HG02943 (cell line): ENCODE measurements at regions not wholly inside any gene's neighbourhood (a gene's known extent, or its start where the extent isn't known, plus 50 kb on each side); places are given as distances from the start of the nearest gene placed in this dataset.
"Not testable (repeated sequence)": the region's sequence is repeated elsewhere in the genome, so short reads cannot be mapped to it uniquely, and the experiment has no call there.

Experiments used
- ATAC-seq: cut with Tn5 transposase; IDR thresholded peaks from one replicate; pipeline ENCODE4 v1.9.1; 2021; ENCODE audit warnings: mild to moderate bottlenecking, low read depth, moderate library complexity; ENCODE audit not compliant: unreplicated experiment

DNA sequence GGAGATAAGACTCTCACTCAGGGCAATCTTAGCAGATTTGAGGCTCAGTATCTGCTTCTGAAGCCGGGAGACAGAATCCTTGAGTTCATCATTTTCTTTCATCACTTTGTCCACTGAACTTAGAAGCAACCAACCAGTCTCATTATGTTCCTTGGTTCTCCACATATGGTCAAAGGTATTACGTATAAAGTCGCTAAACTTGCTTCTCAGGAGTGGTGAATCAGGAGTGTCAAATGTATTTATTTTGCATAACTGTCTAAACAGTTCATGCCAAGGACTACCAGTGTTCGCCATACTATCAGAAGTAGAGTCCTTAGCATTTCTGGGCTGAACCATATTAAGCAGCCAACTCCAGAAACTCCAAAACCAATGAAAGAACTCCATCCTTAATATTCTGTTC, 163.0 kb upstream of the ZNF184 start:
- ATAC-seq: not testable (repeated sequence)

DNA sequence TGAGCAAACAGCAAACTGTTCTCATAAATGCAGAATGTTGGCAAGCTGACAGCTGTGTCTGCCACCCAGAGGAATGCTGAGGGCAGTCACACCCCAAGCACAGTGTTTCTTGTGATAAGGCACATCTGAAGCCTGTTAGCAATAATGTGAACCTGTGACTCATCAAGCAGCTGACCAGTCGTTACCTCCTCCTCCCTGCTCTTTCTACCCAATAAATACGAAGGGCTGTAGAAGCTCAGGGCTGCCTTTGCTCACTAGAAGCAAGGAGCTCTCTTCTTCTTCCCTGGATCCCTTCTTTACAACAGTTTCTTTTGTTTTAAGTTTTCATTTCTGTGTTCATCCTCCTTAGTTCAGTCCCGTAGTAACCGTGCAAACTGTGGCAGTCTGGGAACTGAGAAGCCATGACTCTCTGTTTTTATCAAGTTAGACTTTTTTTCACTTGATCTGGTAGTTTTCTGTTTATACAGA, 160.3 kb upstream of the ZNF184 start:
- not testable (repeated sequence) for ATAC-seq

DNA sequence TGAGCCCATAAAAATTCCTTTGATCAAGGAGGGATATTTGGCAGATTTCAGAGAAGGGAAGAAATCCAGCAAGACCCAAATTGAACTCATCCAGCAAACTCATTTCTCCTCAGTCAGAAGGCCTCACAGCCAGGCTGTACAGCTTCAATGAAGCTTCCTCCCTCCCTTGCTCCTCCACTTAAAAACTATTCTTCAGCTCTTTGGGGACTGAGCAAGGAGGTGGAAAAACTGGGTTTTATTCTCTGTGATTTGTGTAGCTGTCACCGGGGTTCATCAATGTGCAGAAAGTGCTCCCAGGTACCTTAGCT, 158.7 kb upstream of the ZNF184 start:
- ATAC-seq: no peak

DNA sequence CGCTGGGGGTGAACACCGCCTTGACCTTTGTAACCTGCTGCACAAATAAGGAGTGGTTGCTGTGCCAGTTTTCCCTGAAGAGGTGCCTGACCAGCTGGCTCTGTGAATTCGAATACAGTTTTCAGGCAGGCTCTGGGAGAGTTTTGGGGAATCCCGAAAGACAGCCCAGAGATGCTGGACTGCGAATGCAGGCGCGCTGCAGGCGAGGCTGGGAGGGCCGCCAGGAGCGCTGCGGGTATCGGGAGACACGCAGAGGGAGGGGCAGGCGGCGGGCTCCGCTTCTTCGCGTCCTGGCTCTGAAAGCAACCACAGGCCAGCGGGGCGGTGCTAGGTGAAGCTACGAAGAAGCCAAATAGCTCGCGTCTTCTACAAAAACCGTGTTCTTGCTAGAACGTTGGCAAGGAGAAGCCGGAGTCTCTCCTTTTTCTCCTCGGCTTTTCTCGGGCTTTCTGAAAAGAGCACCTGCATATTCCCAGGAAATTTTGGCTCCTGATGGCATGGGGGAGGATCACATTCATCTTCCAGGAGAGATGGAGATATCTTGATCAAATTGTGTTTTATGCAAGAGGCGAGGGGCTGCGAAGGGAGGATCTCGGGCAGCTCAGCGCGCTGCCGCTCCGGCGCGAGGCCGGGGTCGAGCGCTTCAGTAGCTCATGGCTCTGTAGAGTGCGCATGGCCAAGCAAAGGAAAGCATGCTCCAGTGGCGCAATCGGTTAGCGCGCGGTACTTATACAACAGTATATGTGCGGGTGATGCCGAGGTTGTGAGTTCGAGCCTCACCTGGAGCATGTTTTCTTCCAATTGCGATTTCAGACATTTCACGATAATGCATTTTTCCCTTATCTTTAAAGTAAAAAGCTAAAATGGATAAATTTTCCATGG, 158.1 kb upstream of the ZNF184 start:
- no peak for ATAC-seq

DNA sequence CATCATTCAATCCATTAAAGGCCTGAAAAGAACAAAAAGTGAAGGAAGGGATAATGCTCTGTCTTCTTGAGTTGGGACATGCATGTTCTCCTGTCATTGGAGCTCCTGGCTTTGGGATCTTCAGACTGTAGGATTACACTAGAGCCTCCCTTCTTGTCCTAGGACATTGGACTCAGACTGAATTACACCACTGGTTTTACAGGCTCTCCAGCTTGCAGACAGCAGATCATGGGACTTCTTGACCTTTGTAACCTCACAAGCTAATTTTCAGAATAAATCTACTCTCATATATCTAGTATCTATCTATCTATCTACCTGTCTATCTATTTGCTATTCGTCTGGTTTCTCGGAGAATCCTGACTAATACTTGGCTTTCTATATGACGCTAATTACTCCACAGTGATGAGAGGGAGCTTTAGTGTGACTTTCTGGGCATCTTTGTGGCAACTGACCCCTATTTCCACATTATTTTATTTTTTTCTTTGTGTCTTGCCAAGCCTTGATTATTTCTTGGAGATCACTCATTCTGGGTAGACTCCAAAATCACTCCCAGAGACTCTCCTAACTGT, 151.9 kb upstream of the ZNF184 start:
- no peak for ATAC-seq

DNA sequence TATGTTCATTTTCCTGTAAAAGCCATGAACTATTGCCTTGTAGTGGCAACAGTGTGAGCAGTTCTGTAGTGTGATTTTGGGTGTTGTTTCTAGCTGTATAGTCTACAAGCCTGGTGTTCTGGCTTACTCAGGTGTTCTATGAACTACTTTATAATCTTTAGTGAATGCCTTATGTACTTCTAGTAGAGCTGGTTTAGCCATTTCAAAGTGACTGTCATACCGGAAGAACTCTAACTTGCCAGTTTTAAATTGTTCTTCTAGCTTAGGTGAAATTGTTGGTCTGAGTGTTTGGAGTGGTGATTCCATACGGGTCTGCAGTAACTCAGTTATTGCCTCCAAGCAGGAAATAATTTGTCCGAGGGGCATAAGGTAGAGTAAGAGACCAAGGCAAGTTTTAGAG, 150.2 kb upstream of the ZNF184 start:
- ATAC-seq: no peak

DNA sequence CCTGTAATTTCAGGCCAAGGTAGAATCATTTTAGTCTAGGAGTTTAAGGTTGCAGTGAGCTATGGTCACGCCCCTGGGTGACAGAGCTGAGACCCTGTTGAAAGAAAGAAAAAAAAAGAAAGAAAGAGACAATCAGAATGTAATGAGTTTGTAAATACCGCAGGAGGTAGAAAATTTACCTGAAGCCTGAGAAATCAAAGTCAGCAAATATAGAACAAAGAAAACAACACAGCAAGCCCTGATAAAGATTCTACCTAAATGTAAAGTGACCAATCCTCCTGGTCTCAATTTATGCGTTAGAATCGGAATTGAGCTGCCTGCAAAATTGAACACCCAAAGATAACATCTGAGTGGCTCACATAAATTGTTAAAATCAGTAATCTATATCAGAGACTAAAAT, 146.5 kb upstream of the ZNF184 start:
- no peak for ATAC-seq

DNA sequence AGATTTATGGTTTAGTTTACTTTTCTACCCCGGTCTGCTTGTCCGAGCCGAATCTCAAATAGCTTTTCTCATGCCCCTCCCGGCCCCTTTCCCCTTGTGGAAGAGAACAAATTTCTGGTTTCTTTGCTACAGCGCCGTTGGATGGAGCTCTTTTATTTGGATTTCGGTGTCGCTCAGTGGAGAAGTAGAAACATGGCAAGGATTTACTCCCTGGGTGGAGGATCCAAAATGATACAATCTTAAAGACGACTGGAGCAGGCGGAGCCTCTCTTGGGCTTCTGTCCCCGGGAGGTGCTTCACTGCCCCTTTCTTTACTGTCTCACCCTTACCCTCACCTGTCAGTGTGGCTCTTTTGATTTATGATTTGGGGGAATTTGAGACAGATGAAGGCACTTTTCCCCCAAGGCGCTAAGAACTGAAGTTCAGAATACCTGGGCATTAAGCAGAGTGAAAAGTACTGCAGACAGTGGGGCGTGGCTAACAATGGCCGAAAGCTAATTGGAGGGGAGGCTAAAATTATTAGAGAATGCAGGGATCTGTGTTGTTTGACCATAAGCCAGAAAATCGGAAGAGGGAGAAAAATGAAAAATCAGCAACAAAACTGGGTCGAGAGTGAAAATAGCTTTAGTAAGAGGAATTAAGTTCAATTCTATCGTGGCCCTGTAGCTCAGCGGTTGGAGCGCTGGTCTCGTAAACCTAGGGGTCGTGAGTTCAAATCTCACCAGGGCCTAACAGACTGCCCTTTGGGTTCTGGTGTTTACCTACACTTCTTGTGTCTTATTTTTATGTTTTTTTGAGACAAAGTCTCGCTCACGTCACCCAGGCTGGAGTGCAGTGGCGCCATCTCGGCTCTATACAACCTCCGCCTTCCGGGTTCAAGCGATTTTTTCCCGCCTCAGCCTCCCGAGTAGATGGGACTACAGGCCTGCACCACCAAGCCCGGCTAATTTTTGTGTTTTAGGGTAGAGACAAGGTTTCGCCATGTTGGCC, 145.1 kb upstream of the ZNF184 start:
- no peak for ATAC-seq

DNA sequence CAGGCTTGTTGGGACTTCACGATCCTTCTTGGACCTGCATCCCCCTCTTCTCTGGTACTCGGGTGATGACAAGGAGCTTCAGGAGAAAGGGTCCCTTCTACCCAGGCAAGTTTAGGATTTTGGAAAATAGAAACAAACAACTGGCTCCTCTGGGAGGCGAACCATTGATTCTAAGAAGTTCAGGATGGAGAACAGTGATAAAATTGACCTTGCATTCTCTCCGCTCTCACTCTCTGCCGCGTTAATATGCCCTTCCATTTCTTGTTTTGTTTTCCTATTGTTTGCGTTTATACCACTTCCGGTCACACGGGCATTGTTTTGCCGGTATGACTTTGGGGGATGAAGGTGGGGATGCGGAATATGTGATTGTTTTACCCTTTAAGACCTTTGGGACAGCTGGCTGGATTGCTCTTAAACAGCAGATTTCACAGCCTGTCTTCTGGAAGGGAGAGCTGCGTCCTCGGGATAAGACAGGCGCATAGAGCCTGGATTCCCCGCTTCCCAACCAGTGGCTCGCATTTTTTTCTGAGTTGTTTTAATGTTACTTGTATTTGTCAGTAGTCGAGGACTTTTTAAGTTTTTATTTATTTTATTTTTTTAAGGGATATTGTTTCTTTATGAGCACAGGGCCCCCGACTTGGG, 144.3 kb upstream of the ZNF184 start:
- no peak for ATAC-seq

DNA sequence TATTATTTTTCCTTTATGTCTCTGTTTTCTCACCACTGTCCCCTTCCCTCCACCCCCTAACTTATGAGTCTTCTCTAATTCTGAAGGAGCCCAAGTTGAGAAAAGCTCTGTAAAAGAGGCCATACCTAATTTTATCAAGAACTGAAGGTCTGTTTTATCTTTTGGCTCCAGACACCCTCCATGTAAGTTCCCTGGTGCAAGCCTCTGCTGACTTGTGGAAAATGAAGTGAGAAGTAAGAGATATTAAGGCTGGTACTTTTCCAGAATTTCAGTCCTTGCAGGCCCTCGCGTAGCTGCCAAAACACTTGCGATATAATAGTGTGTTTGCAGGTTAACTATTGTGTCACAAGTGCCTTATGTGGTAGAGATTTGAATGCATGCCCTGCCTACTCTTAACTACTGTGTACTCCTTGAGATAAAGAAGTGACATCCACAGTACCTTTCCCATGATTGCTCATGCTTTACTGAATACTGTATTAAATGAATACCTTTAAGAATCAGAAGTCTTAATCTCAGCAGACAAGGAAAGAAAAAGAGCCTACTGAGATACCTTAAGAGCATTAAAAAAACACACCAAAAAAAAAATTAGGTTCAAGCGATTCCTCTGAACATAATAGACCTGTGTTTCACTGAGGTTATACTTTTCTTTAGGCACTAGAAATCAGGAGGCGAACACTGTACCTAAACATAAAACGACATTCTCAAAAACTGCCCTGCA, 143.6 kb upstream of the ZNF184 start:
- no peak for ATAC-seq

DNA sequence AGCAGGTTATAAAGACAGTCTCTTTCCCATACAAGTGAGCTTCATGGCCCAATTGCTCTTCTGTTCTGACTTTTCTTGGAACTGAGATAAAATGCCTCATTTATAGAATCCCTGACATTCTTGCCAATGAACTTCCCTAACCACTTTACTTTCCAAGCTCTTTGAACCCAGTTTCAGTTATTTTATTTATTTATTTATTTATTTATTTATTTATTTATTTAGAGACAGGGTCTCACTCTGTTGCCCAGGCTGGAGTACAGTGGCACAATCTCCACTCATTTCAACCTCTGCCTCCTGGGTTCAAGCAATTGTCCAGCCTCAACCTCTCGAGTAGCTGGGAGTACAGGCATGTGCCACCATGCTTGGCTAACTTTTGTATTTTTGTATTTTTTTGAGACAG, 138.5 kb upstream of the ZNF184 start:
- no peak for ATAC-seq

DNA sequence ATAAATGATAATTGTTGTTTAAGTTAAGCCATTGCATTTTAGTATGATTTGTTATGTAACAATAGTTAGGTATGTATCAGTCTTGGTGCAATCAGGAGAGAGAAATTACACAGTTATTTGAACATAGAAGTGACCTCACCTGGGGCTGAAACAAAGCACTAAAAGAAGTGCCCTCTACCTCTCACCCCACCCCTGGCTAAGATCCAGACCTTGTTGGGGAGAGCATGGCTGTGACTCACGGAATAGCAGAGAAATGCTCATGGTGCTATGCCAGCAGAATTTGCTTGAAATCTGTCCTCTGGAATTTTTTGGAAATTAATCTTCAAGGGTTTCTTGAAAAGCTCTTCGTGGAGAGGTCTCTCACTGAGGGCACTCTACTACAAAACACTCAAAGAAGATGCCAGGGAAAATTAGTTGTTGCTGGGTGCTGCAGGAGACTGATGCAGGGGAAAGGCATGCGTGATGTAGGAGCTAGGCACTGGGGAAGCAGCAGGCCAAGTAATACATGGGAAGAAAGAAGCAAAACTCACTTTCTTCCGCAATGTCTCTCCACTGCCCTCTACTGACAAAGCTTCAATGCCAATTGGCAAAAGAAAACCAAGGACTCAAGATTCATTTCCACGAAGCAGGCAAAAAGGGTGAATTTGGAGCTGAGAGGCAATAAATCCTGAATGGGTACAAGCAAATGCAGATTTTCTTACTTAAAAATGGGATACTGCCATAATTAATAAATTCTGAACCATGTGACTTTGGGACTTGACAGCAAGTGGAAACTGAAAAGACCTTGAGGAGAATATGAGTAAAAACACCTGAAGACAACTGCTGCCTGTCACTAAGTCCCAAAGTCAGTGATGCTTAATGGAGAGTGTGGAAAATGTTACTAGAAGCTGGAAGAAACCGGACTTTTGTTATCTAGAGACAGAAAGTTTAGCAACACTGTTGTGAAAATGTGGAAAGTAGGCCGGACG, 136.3 kb upstream of the ZNF184 start:
- no peak for ATAC-seq

DNA sequence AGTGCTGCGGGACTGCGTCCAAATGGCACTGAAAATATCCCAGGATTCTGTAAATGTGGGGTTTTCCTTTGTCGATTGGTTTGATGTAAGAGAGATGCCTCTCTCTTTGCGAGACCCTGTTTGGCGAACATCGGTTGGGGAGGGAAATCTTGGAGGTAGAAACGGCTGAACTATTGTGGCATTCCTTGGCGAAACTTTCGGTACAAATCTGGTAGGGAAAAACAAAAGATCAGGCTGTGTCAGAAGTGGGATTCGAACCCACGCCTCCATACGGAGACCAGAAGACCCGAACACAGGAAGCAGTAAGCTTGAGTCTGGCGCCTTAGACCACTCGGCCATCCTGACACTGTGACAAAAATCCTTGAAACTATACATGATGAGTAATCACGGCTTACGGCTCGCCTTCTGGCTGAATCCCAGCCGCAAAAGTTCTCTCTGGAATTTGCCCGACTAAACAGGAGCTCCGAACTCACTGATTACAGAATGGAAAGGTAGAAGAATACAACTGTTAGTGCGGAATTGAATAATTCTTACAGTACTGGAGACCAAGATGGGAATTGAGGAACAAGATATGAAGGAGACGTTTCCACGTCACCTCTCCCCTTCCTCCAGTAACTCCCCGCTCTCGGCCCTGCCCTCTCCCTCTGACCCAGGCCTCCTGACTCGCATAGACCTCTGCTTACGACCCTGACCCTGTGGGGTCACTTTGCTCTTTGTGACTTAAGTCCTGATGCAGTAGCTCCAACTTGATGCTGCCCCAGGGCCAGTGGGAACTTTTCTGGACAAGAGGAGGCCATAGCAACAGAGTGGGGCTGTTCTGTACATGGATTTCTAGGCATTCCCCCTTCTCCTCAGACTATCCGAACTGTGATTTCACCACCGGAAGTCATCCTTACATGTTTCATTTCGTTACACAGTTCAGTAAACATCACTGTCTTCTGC, 132.8 kb upstream of the ZNF184 start:
- ATAC-seq: no peak

DNA sequence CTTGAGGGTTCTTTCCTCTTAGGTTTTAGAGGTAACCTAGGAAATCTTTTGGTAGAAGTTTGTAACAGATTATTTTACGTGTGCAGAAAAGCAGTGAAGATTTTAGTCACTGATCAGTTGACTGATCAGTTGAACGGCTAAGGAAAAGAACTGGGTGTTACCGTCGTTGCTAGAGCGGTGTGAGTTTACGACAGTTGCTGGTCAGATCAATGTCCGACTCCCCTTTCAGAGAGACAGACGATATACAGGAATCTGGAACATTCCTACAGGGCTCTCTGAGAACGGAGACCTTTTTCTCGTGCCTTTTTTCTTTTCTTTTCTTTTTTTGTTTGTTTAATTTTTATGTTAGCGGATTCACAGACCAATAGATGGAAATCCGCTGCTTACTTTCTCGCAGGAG, 132.1 kb upstream of the ZNF184 start:
- ATAC-seq: no peak

DNA sequence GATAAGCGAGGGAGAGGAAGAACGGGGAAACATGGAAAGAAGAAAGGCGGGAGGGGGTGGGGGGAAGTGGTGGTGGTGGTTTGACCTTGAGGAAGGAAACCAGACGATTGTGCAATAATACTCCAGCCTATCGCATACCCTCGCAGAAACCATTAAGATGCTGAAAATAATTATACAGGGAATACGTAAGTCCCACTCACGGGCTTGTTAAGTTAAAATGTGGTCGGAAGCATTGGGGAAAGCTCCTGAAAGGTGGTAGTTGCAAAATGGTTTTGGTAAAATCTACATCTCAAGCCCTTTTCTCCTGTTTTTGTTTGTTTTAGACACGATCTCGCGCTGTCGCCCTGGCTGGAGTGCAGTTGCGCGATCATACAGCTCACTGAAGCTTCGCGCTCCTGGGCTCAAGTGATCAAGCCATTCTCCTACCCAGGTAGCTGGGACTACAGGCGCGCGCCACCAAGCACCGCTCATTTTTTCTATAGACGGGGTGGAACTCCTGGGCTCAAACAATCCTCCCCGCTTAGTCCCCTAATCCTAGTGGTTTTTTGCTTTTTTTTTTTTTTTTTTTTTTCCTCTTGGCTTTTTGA, 128.9 kb upstream of the ZNF184 start:
- no peak for ATAC-seq

DNA sequence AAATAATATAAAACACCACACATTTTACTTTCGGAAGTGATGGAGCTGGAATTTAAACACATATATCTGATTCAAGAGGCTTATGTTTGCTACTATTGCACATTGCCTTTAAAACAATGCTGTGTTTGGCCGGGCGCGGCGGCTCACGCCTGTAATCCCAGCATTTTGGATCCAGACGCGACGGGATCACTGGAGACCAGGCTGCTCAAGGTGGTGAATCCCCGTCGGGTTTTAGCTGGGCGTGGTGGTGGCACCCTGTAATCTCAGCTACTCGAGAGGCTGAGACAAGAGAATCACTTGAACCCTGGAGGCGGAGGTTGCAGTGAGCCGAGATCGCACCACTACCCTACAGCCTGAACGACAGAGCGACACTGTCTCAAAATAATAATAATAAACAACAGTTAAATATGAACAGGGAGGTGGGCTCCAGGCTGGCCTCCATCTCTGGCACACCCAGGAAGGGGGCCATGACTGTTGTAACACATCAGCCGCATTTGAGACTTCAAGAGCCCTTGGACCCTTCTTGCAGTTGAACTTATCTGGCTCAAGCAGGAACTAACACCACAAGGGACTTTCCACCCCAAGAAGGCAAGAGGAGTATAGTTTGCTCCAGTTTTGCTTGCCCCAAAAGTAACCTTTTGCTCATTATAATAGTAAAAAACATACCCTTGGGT, 127.1 kb upstream of the ZNF184 start:
- ATAC-seq: no peak

DNA sequence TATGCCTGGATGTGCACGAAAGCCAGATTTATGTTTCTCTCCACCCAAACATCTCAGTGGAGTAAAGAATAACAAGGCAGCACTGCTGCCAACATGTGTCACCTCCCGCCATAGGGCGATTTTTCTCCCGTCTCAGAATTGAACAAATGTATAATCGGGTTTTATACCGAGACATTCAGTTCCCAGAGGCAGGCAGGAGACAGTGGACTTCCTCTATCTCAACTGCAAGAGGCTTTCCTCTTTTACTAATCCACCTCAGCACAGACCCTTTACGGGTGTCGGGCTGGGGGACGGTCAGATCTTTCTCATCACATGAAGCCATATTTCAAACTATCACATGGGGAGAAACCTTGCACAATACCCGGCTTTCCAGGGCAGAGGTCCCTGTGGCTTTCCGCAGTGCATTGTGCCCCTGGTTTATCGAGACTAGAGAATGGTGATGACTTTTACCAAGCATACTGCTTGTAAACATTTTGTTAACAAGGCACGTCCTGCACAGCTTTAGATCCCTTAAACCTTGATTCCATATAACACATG, 124.2 kb upstream of the ZNF184 start:
- not testable (repeated sequence) for ATAC-seq
